Ammon's horn (tissue), 1 donor: ENCODE measurements at regions not wholly inside any gene's neighbourhood (a gene's known extent, or its start where the extent isn't known, plus 50 kb on each side); places are given as distances from the start of the nearest gene placed in this dataset.
"Not testable (repeated sequence)": the region's sequence is repeated elsewhere in the genome, so short reads cannot be mapped to it uniquely, and the experiment has no call there.

Source experiments
- DNase-seq: peaks from one replicate; pipeline ENCODE4 v3.0.0-alpha.2; 2016; ENCODE audit warnings: low spot score

DNA sequence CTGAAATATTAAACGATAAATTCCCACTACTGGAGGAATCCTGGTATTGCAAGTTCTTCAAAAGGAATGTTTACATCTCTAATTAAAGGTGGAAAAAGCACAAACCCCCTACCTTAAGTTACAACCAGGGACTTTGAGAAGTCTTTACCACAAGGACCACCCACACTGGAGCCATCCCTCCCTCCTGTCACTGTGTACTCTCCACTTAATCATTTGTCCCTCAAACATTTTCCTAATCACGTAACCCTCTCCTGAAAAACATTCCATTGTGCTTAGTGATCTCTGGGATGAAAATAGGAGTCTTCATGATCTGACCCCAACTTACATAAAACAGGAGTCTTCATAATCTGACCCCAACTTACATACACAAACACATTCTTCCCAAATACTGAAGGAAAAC is 85.7 kb downstream of the SUCLG1 start:
- DNase-seq, result no peak

- no peak for DNase-seq
Measured at GRCh38 chr2:84362541-84362940, 96.5 kb downstream of the SUCLG1 start.

- no peak for DNase-seq
Measured at GRCh38 chr2:84338069-84338468, 121.0 kb downstream of the SUCLG1 start.

GRCh38 chr2:84327645-84328249 is 131.3 kb downstream of the SUCLG1 start:
- no peak for DNase-seq

- no peak for DNase-seq
Measured at GRCh38 chr2:84326831-84327432, 132.1 kb downstream of the SUCLG1 start.

DNA sequence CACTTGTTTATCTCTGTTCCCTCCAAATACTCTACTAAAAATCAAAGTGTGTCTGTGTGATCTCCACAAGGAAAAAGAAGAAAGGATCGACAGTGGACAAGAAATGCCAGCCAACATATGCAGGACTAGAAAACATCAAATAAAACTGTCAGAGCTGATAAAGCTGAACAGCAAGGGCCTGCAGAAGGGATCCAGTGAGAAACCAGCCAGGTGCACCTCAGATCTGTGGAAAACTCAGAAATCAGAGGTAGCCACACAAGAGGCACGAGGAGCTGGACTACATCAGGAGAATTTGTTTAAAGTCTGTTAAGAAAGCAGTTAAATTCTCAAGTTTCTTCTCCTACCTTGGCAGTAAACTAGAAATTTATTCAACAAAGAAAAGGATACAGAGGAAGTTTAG is 135.2 kb downstream of the SUCLG1 start:
- DNase-seq, result no peak

GRCh38 chr2:84320940-84321339 is 138.1 kb downstream of the SUCLG1 start:
- no peak for DNase-seq

DNA sequence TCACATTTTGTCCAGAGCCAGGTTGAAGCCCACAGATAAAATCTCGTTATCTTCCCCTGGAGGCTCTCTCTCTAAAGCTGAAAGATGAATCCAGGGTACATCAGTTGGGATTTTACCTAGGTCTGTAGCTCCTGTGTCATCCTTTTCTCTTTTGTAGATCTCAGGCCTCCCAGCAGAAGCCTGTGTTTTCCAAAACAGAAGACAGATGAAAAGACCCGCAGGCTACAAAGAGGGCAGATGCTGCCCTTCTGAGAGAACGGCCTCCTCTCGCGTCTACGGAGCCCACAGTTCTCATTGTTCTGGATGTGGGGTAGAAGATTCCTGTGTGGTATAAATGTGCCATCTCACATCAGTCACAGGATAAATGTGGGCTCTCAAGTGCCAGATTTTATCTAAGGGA is 139.5 kb downstream of the SUCLG1 start:
- no peak for DNase-seq

DNA sequence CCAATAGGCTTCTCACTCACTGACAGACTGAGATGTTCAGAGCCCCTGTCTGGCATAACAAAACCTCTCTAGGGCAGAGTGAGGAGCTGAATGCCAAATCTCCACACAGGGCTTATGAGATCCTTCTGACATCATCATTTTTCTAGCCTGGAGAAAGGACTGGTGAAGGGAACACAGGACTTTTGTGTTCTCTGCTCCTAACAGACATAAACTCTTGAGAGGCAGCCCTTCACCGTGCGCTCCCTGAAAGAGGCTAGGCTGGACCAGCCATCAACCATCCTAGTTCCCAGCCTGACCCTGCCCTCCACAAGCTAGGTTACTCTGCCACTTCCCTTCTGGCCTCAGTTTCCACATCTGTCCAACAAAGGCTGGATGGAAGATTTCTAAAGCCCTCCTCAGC is 141.9 kb downstream of the SUCLG1 start:
- DNase-seq, result no peak

GRCh38 chr2:84314901-84315330 is 144.2 kb downstream of the SUCLG1 start:
- DNase-seq, result peak; percentile 90

DNA sequence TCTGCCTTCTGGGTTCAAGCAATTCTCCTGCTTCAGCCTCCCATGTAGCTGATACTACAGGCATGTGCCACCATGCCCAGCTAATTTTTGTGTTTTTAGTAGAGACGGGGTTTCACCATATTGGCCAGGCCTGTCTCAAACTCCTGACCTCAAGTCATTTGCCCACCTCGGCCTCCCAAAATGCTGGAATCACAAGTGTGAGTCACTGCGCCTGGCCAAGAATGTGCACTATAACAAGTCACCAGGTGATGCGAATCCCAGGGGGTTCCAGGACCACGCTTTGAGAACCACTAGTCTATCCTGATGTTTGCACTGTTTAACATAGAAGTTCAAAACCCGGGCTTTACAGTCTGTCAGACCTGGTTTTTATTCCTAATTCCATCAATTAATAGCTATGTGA is 144.8 kb downstream of the SUCLG1 start:
- DNase-seq, result no peak

DNA sequence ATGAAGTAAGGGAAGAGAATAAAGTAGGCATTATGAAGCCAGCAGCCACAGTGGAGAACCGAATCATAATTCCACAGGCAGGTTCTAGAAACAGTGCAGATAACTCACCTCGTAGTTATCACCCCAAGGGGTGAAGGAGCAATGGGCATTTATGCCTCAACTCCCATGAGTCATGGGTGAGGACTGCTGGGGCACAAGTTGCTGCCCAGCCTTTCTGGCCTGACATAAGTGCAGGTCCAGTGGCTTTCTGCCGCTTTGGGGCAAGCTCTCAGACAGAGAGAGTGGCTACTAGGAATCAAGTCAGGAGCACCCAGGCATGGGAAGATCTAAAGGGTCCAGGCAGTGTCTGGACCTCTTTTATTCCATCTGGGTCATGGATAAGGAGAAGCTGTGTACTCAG is 149.8 kb downstream of the SUCLG1 start:
- DNase-seq, result no peak

DNA sequence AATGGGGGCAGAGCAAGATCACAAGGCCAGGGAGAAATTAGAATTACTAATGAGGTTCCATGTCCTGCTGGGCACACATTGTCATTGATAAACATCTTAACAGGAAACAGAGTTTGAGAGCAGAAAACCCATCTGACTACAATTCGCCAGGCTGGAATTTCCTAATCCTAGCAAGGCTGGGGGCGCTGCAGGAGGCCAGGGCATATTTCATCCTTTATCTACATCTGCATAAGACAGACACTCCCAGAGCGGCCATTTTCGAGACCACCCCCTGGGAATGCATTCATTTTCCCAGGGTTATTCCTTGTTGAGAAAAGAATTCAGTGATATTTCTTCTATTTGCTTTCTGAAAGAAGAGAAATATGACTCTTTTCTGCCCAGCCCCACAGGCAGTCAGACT is 152.7 kb downstream of the SUCLG1 start:
- no peak for DNase-seq

- DNase-seq, result peak; percentile 82
Measured at GRCh38 chr2:84302513-84303412, 156.3 kb downstream of the SUCLG1 start.

DNA sequence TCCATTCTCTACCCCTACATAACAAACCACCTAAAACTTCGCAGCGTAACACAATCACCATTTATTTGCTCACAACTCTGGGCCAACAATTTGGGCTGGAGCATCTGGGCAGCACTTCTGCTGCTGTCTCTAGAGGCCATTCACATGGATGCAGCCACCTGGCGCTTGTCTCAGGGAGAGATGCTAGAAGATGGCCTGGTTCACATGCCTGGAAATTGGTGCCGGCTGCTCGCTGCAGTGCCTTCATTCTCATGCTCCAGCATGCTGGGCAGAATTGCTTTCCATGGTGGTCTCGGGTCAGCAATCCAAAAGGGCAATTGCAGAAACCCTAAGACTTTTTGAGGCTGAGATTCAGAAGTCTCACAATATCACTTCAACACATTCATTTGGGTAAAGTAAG is 157.4 kb downstream of the SUCLG1 start:
- no peak for DNase-seq

GRCh38 chr2:84300696-84301029 is 158.4 kb downstream of the SUCLG1 start:
- no peak for DNase-seq

DNA sequence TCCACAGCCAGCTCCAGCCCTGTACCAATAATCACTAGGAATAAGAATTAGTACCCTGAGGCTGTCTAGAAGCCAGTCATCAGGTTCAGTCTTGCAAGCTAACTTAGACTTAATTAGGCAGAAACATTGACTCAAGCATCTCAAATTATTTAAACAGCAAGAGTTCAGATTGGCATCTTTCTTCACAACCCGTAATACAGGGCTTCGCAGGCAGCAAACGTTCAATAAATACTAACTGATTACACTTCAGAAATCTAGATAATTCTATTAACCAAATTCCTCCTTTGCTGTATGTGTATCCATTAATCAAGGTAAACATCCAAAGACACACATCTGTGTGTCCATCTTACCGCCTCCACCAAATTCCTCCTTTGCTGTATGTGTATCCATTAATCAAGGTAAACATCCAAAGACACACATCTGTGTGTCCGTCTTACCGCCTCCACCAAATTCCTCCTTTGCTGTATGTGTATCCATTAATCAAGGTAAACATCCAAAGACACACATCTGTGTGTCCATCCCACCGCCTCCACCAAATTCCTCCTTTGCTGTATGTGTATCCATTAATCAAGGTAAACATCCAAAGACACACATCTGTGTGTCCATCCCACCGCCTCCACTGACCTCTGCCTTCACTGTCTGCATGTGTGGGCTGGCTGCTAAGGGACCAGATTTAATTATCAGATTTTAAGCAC is 158.9 kb downstream of the SUCLG1 start:
- not testable (repeated sequence) for DNase-seq

DNA sequence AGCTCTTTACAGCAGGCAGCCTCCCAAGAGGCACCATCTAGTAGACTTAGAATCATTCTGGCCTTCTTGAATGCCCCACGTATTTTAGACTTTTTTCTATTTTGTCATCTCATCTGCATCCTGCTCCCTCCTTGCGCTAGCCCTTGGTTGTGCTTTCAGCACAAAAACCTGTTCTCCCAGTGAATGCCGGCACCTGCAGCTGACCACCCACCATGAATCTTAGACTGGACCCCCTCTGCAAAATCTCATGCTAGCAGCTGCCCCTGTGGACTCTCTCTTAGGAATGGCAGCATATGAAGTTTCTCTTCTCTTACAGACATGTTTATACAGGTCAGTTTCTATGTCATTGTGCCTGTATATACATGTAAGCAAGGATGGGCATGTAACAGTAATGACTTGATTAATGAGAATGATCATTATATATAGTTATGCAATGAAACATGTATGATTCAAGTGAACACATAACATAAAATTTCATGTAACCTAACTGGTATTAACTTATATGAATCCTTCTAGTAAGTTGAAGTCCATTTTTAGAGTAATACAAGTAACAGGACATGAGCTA is 159.8 kb downstream of the SUCLG1 start:
- DNase-seq, result no peak

DNA sequence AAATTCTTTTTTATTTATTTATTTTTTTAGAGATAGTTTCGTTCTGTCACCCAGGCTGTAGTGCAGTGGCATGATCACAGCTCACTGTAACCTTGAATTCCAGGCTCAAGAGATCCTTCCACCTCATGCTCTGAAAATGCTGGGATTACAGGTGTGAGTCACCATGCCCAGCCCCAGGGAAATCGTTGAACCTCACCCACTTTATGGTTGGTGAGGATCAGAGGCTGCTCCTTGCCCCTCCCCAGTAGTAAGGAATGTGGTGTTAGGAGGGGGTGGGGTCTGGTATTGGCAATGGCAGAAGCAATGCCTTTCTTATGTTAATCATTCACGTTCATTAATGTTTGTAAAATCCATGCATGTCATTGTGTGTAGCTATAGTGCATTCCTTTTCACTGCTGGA is 161.9 kb downstream of the SUCLG1 start:
- DNase-seq, result no peak

GRCh38 chr2:84293791-84294380 is 165.2 kb downstream of the SUCLG1 start:
- no peak for DNase-seq

DNA sequence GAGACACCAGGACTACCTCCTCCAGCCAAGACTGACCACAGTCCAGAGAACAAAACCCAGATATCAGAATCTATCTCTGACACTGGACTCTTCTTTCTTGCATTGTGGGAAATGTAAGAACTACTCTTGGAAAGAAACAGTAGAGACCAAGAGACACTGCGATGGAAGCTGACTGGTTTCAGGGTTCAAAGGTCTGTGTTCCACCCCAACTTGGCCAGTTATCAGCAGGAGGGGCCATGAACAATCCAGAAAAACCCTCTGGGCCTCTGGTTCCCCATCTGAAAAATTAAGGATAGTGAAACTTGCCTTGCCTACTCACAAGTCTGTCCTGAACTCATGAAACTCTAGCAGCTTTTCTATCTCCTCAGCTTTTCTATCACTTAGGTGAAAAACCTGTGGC is 166.5 kb downstream of the SUCLG1 start:
- DNase-seq, result no peak

GRCh38 chr2:84290537-84290936 is 168.5 kb downstream of the SUCLG1 start:
- DNase-seq, result no peak
